ENCODE measurements at regions not wholly inside any gene's neighbourhood (a gene's known extent, or its start where the extent isn't known, plus 50 kb on each side); places are given as distances from the start of the nearest gene placed in this dataset.
"Not testable (repeated sequence)": the region's sequence is repeated elsewhere in the genome, so short reads cannot be mapped to it uniquely, and the experiment has no call there.

- DNase-seq (ENCODE audit: low read depth) = no peak
Measured at GRCh38 chr12:131229426-131230339, 276.0 kb downstream of the ADGRD1 start.

GRCh38 chr12:131230340-131231031, 276.8 kb downstream of the ADGRD1 start:
- no peak for DNase-seq (ENCODE audit: low read depth)

GRCh38 chr12:131231032-131231980, 277.6 kb downstream of the ADGRD1 start:
- no peak for DNase-seq (ENCODE audit: low read depth)

DNA sequence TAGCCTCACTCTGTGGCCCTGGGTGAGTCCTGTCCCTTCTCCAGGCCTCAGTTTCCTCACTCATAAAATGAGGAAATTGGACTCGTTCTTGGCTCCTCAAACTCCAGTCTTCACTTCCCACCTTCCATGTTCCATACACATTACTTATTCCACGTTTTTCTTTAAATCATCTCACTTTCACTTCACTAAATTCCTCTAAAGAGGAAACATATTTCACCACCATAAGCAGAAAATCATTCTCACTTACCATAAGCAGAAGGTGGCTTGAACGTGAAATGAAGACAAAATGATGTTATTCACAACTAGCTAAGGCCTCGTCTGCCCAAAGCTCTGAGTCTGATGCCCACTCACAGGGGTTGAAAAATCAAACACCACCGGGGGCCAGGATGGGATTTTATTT, 278.3 kb downstream of the ADGRD1 start:
- no peak for DNase-seq (ENCODE audit: low read depth)

DNA sequence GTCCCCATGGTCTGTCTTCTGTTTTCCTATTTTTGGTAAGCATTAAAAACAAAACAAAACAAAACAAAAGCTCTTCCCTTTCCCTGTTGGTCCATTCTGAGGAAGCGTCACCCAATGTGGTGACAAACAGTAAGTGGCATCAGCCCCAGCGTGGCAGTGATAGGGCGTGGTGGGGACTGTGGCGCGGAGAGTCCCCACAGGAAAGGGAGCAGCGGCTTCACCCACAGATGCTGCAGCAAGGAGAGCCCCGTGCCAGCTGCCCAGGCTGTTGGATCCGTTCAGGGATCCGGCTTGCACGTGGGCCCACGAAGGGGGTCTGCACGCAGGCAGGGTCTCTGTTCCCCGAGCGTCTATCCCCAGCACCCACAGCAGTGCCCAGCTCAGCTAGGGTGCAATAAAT, 279.2 kb downstream of the ADGRD1 start:
- not testable (repeated sequence) for DNase-seq (ENCODE audit: low read depth)

GRCh38 chr12:131233850-131234789, 280.4 kb downstream of the ADGRD1 start:
- not testable (repeated sequence) for DNase-seq (ENCODE audit: low read depth)

- DNase-seq (ENCODE audit: low read depth) = not testable (repeated sequence)
Measured at GRCh38 chr12:131234841-131235271, 281.1 kb downstream of the ADGRD1 start.

DNA sequence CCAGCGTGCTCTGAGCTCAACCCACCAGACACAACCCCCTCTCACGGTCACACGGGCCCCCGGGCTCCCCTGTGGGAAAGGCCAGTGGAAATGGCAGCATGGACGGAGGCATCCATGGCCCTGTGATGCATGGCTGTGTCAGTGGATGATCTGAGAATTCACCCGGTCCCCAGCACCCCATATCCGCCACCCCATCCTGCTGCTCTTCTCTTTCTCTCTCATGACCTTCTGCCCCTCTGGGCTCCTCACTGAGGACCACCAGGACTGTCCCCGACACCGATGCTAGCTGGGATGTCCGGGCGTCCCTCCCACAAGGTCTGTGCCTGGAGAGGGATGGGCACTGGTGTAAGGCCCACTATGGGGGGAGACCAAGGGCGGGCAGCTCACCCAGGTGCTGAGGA, 282.2 kb downstream of the ADGRD1 start:
- no peak for DNase-seq (ENCODE audit: low read depth)

DNA sequence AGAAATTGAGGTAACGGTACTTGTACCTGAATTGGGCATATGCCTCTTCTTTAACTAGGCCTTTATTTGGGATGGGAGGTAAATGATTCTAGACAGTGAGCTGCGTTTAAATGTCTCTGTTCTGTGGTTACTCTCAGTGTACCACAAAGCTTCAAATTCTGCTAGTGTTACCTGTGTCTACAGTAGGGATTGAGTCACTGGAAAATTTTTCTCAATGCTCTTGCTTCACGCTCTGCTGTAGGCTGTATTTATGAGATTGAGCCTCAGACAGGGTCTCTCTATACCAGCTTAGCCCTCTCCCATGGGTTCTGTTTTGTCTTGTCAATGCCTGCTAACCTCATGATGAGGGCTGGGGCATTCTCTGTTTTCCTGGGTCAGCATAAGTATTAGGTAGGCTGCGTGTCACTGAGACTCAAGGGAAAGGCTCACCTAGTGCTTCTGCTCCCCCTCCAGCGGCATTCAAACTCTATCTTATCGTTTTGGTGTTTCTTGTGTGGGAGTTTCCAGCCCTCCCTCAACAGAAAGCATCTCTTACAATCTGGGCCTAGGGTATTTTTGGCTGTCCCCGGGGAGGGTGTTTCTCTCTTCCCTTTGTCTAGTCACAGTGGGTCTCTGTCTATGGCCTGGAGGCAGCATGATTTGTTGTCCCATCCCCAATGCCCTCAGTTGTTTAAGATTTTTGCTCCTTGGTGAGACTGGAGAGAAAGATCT, 285.8 kb downstream of the ADGRD1 start:
- no peak for DNase-seq (ENCODE audit: low read depth)

GRCh38 chr12:131241517-131241916, 287.8 kb downstream of the ADGRD1 start:
- DNase-seq (ENCODE audit: low read depth) = no peak

DNA sequence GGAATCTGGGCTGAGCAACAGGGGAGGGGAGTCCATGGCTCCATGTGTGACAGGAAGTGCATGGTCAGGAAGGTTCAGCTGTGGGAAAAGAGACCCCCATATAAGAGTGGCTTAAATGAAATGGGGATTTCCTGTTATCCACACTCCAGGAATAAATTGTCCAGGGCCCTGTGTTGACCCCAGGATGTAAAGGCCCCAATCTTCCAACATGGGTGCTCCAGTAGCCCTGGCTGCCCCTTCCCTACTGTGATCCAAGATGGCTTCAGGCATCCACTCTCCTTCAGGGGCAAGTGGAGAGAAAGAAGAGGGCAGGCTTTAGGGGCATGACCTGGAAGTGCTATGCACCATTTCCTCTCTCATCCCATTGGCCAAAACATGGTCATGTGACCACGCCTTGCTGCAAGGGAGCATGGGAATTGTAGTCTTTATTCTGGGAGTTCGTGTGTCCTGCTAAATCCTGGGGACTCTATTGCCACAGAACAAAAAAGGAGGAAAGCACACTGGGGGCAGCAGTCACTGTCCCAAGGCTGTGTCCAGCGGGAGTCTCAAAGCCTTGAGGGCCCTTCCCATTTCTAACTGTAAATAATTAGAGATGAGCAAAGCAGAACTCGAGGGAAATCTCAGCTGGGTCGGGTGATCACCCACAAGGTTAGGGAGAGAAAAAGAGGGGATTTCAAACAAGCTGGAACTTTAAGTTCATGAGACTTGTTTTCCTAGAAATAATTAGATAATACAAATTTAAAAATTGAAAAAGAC, 289.2 kb downstream of the ADGRD1 start:
- DNase-seq (ENCODE audit: low read depth) = no peak

DNA sequence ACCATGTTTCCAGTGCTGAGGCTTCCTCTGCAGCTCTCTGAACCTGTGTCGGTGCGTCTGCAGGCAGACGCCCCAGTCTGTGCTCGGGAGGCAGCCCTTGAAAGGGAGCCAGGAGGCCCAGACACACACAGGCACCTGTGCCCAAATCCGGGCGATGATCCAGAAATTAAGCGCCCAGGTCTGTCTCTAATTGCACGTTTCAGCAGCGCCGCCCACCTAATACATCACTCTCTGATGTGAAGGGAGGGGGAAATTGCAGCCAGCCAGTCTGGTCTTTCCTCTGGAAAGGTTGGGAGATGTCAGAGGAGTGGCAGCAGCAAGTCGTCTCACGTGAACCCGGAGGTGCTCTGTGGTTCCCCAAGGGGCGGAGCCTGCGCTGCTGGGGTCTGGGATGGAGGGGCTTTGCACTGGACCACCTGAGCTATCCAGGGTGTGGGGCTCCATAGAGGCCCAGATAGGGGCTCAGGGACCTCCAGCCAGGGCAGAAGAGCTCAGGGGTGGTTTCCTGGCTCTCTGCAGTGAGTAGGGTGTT, 290.5 kb downstream of the ADGRD1 start:
- DNase-seq (ENCODE audit: low read depth) = not testable (repeated sequence)

- DNase-seq (ENCODE audit: low read depth) = not testable (repeated sequence)
Measured at GRCh38 chr12:131245161-131245560, 291.5 kb downstream of the ADGRD1 start.

GRCh38 chr12:131245564-131246355, 292.1 kb downstream of the ADGRD1 start:
- DNase-seq (ENCODE audit: low read depth) = no peak

GRCh38 chr12:131247026-131247725, 293.5 kb downstream of the ADGRD1 start:
- not testable (repeated sequence) for DNase-seq (ENCODE audit: low read depth)

DNA sequence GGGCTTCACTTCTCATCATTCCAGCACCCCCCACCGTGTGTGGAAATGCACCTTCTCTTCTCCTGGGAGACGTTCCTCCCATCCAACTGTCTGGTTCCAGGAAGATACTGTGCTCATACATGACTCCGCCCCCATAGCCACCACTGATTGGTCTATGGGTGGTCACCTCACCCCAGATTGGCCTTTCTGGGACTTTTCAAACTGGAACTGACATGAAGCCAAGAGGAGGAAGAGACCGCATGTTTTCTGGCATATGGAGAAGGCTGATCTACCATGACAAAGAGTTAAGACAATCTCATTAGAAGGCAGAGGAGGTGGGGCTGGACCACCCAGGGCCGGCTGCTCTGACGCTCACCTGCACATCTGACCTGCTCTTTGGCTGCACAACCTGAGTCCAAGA, 294.2 kb downstream of the ADGRD1 start:
- not testable (repeated sequence) for DNase-seq (ENCODE audit: low read depth)

DNA sequence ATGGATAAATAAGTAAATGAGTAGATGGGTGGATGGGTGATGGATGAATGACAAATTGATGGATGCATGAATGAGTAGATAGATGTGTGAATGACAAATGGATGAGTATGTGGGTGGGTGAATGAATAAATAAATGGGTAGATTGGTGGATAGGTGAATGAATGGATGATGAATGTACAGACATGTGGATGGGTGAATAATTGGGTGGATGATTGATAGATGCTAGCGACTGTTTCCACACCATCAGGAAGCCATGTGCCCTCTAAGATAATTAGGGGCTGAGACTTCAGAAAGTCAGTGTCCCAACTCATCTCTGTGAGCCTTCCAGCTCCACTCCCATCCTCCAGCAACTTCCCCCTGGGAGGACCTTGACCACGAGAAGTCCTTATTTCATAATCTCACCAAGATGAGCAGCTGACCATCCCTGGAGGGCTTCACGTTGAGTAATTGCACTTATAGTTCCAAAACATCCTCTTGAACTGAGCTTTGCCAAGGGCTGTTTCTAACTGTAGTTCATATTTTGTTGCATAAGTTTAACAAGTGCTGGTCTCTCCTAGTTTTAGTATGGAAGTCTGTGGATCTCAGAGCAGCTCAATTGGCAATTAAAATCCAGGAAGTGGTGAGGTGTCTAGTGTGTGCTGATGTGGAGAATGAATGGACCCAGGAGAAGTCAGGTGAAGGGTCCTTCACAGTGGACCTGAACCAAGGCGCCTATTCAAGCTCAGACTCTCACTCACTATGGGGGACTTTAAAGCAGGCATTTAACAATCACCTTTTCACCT, 295.7 kb downstream of the ADGRD1 start:
- DNase-seq (ENCODE audit: low read depth) = no peak
